ENCODE measurements at regions not wholly inside any gene's neighbourhood (a gene's known extent, or its start where the extent isn't known, plus 50 kb on each side); places are given as distances from the start of the nearest gene placed in this dataset.

- no peaks in the 10 kb centered on the region for H4K20me1 ChIP-seq (ENCODE audit: insufficient read depth, low read length)
- TF ChIP-seq RFX5 (IDR thresholded peaks at IDR 0.05; ENCODE audit: low read depth, low read length) (no peak), FOS (IDR thresholded peaks at IDR 0.05; ENCODE audit: low read depth, low read length) (no peak), RAD21 (IDR thresholded peaks at IDR 0.05; ENCODE audit: low read length) (no peak), CTCF (conservative IDR thresholded peaks at IDR 0.05; ENCODE audit: low read depth, low read length) (no peak), CEBPB (IDR thresholded peaks at IDR 0.05; ENCODE audit: low read depth, low read length) (no peak), CHD1 (IDR thresholded peaks at IDR 0.05; ENCODE audit: low read depth, low read length) (no peak), USF2 (IDR thresholded peaks at IDR 0.05; ENCODE audit: low read depth, low read length) (no peak), ELK1 (IDR thresholded peaks at IDR 0.05; ENCODE audit: borderline replicate concordance, low read depth, low read length) (no peak), NFE2L2 (IDR thresholded peaks at IDR 0.05; ENCODE audit: low read depth, low read length) (no peak), BHLHE40 (IDR thresholded peaks at IDR 0.05; ENCODE audit: low read depth, low read length) (no peak), SMC3 (IDR thresholded peaks at IDR 0.05; ENCODE audit: low read depth, low read length) (no peak), MAFK (IDR thresholded peaks at IDR 0.05; ENCODE audit: low read depth, low read length) (no peak), POLR2A (IDR thresholded peaks at IDR 0.05; ENCODE audit: low read depth, low read length) (no peak), MXI1 (IDR thresholded peaks at IDR 0.05; ENCODE audit: borderline replicate concordance, low read depth, low read length) (no peak), RCOR1 (IDR thresholded peaks at IDR 0.05; ENCODE audit: insufficient replicate concordance, low read length) (no peak), MAZ (IDR thresholded peaks at IDR 0.05; ENCODE audit: borderline replicate concordance, low read depth, low read length) (no peak)
These were observed 1193.1 kb downstream of the EFNB2 start for GRCh38 chr13:105342281-105342820.

More at GRCh38 chr13:105342281-105342820, 1193.1 kb downstream of the EFNB2 start:
- Histone ChIP-seq H3K56ac (ENCODE audit: extremely low read depth, insufficient read depth, low read length) (no peak overlapping the region), H3K9ac (ENCODE audit: low read depth, low read length) (no peak overlapping the region), H2AK5ac (ENCODE audit: low read depth, low read length) (peak overlapping the region; percentile 68; the same call in 1 of the 2 replicates), H3K14ac (replicated peaks; ENCODE audit: low read depth, low read length) (no peak overlapping the region), H3K18ac (ENCODE audit: low read depth, low read length) (peak overlapping the region; percentile 5; the same call in 1 of the 2 replicates), H2AK9ac (replicated peaks; ENCODE audit: low read depth, low read length, poor library complexity) (no peak overlapping the region), H3K4me2 (ENCODE audit: low read depth, low read length) (no peak overlapping the region), H3K9me1 (ENCODE audit: insufficient read depth, low read length) (peaks cover 9% of the 10 kb centered on the region; the same call in 1 of the 2 replicates), H3K4me1 (ENCODE audit: control insufficient read depth, insufficient read depth, low read length) (peaks cover 10% of the 10 kb centered on the region), H3K23ac (ENCODE audit: low read depth, low read length) (no peak overlapping the region), H3K4me3 (ENCODE audit: insufficient read depth, low read depth, low read length) (no peak overlapping the region), H3K36me3 (ENCODE audit: control insufficient read depth, insufficient read depth, low read length) (no peaks in the 10 kb centered on the region), H2BK5ac (ENCODE audit: low read depth, low read length, poor library complexity, severe bottlenecking) (no peak overlapping the region), H2AFZ (replicated peaks; ENCODE audit: low read length, poor library complexity) (no peak overlapping the region), H3K27me3 (ENCODE audit: control insufficient read depth, insufficient read depth, low read length) (no peaks in the 10 kb centered on the region), H4K5ac (ENCODE audit: low read depth, low read length) (no peak overlapping the region), H3K79me1 (ENCODE audit: low read depth in 1 of 2, low read length in 2 of 2) (no peaks in the 10 kb centered on the region), H2BK20ac (ENCODE audit: low read depth, low read length) (no peak overlapping the region), H3K4ac (ENCODE audit: low read depth, low read length) (peak overlapping the region; percentile 63), H2BK120ac (ENCODE audit: low read depth, low read length) (peak overlapping the region; percentile 51; the same call in 1 of the 2 replicates), H3K9me3 (ENCODE audit: control insufficient read depth, insufficient read depth, low read length) (no peaks in the 10 kb centered on the region), H2BK15ac (ENCODE audit: low read depth, low read length) (no peak overlapping the region; the same call in 2 of the 3 replicates), H4K91ac (ENCODE audit: insufficient read depth, low read depth, low read length) (peak overlapping the region; percentile 31), H3K27ac (ENCODE audit: insufficient read depth, low read length) (no peak overlapping the region; the same call in 1 of the 2 replicates), H4K8ac (ENCODE audit: low read depth in 2 of 2, low read length in 2 of 2) (no peak overlapping the region)
- ATAC-seq (ENCODE audit: low read depth) = no peak
- dilution Hi-C loops (cut with HindIII; ENCODE audit: low sequenced_read_pairs, unreplicated experiment) (no loop called here), in situ Hi-C loops (cut with MboI; ENCODE audit: low sequenced_read_pairs) (loop anchor here (25.0 kb wide), 1 partner anchor 1195 kb away; the partner anchor contains the start of gene EFNB2), intact Hi-C loops (cut with micrococcal nuclease) (no loop called here)
- BruUV-seq (replicated peaks) = no TSS peak
- peak; percentile 21 for DNase-seq
- POLR2A ChIA-PET (ENCODE audit: unreplicated experiment) = no interaction called here
- CTCF ChIA-PET = no interaction called here
- no CpG with 5 or more reads among the region's 11 CpGs for WGBS, 2 experiments (ENCODE audit: extremely low coverage in 2 of 2, insufficient read length in 1 of 2)

Measured in IMR-90 (cell line).